ENCODE measurements at regions not wholly inside any gene's neighbourhood (a gene's known extent, or its start where the extent isn't known, plus 50 kb on each side); places are given as distances from the start of the nearest gene placed in this dataset.

DNA sequence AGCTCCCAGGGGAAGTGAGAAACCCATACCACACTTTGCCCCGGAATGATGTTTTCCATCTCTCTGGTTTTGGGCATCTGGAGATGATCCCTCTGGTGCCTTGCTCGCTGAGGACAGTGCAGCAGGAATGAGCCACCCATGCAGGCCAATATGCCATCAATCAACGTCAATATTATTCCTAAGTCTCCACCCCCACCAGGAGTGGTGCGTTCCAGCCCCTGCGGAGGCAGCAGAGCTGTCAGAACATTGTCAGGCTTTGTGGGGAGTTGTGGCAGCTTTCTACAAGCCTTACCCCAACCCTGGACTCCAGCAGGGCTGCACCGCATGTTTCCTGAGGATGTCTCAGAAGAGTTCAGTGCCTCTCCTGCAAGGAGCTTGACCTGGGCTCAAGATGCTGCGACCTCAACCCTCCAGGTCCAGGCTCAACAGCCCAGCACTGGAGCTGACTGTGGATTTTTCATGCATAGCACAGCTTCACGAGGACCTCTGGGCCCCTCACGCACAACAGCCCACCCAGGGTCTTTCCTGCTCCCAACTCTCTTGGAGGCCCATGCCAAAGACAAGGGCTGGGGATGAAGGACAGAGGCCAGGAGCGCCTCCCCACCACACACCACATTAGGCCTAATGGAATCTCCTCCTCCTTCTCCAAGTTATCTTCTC is 67.5 kb downstream of the PSMG1 start:
- no peaks in the 10 kb centered on the region for H3K9me3 ChIP-seq (ENCODE audit: control insufficient read depth in 1 of 2, insufficient read depth in 1 of 2, low read length in 2 of 2)
- no peaks in the 10 kb centered on the region for H3K36me3 ChIP-seq (ENCODE audit: insufficient read depth, low read length)
- POLR2A ChIA-PET, result no interaction called here
- H3K4me3 ChIP-seq (ENCODE audit: low read length), result no peak overlapping the region
- Mint-ChIP-seq H3K27me3 (no peaks in the 10 kb centered on the region), H3K4me1 (ENCODE audit: low read depth) (no peaks in the 10 kb centered on the region), H3K4me3 (no peak overlapping the region), H3K27ac (no peak overlapping the region), H3K9me3 (no peaks in the 10 kb centered on the region), H3K36me3 (ENCODE audit: low read depth) (no peaks in the 10 kb centered on the region)
- CTCF ChIA-PET, result no interaction called here
- H3K4me1 ChIP-seq (ENCODE audit: insufficient read depth, low read length), result no peaks in the 10 kb centered on the region
- no peak for DNase-seq
- no peak overlapping the region for H3K27ac ChIP-seq (ENCODE audit: low read depth in 1 of 2, low read length in 2 of 2)
- no peak for ATAC-seq (ENCODE audit: poor library complexity)
- TF ChIP-seq CTCF (IDR thresholded peaks at IDR 0.05), result no peak
- no peaks in the 10 kb centered on the region for H3K27me3 ChIP-seq (ENCODE audit: control insufficient read depth in 1 of 2, insufficient read depth in 2 of 2, low read length in 2 of 2)
- intact Hi-C loops (cut with DNase I, micrococcal nuclease), result no loop called here

- no peak for DNase-seq
- Mint-ChIP-seq H3K27ac (no peak overlapping the region), H3K4me1 (ENCODE audit: low read depth) (no peaks in the 10 kb centered on the region), H3K4me3 (no peak overlapping the region), H3K27me3 (no peaks in the 10 kb centered on the region), H3K36me3 (ENCODE audit: low read depth) (no peaks in the 10 kb centered on the region), H3K9me3 (no peaks in the 10 kb centered on the region)
- POLR2A ChIA-PET, result no interaction called here
- no peaks in the 10 kb centered on the region for H3K9me3 ChIP-seq (ENCODE audit: control insufficient read depth in 1 of 2, insufficient read depth in 1 of 2, low read length in 2 of 2)
- intact Hi-C loops (cut with DNase I, micrococcal nuclease), result no loop called here
- CTCF ChIA-PET, result no interaction called here
- no peak overlapping the region for H3K27ac ChIP-seq (ENCODE audit: low read depth in 1 of 2, low read length in 2 of 2)
- no peaks in the 10 kb centered on the region for H3K27me3 ChIP-seq (ENCODE audit: control insufficient read depth in 1 of 2, insufficient read depth in 2 of 2, low read length in 2 of 2)
- TF ChIP-seq CTCF (IDR thresholded peaks at IDR 0.05), result no peak
- no peaks in the 10 kb centered on the region for H3K4me1 ChIP-seq (ENCODE audit: insufficient read depth, low read length)
- H3K4me3 ChIP-seq (ENCODE audit: low read length), result no peak overlapping the region
- no peaks in the 10 kb centered on the region for H3K36me3 ChIP-seq (ENCODE audit: insufficient read depth, low read length)
- ATAC-seq (ENCODE audit: poor library complexity), result no peak
These were observed 68.2 kb downstream of the PSMG1 start for GRCh38 chr21:39114871-39115575.

GRCh38 chr21:39111931-39112550 is 71.2 kb downstream of the PSMG1 start:
- Mint-ChIP-seq H3K27me3 (no peaks in the 10 kb centered on the region), H3K9me3 (no peaks in the 10 kb centered on the region), H3K36me3 (ENCODE audit: low read depth) (no peaks in the 10 kb centered on the region), H3K4me1 (ENCODE audit: low read depth) (no peaks in the 10 kb centered on the region), H3K27ac (no peak overlapping the region), H3K4me3 (no peak overlapping the region)
- Histone ChIP-seq H3K27me3 (ENCODE audit: control insufficient read depth in 1 of 2, insufficient read depth in 2 of 2, low read length in 2 of 2) (no peaks in the 10 kb centered on the region), H3K9me3 (ENCODE audit: control insufficient read depth in 1 of 2, insufficient read depth in 1 of 2, low read length in 2 of 2) (no peaks in the 10 kb centered on the region), H3K4me1 (ENCODE audit: insufficient read depth, low read length) (no peaks in the 10 kb centered on the region), H3K27ac (ENCODE audit: low read depth in 1 of 2, low read length in 2 of 2) (no peak overlapping the region), H3K36me3 (ENCODE audit: insufficient read depth, low read length) (no peaks in the 10 kb centered on the region), H3K4me3 (ENCODE audit: low read length) (no peak overlapping the region)
- ATAC-seq (ENCODE audit: poor library complexity) (no peak), DNase-seq (no peak)
- no peak for TF ChIP-seq CTCF (IDR thresholded peaks at IDR 0.05)
- POLR2A ChIA-PET, result no interaction called here
- CTCF ChIA-PET, result no interaction called here
- intact Hi-C loops (cut with DNase I, micrococcal nuclease), result no loop called here

Data from CD4-positive, alpha-beta T cell (primary cell).